OCI-LY1 (cell line): ENCODE measurements at regions not wholly inside any gene's neighbourhood (a gene's known extent, or its start where the extent isn't known, plus 50 kb on each side); places are given as distances from the start of the nearest gene placed in this dataset.

Source experiments
- CTCF ChIP-seq: fragments of 200-600 bp; sonication (generic), shearing (Covaris generic); IDR thresholded peaks from 2 replicates; pipeline ENCODE4 v1.5.1; 2017; ENCODE audit warnings: mild to moderate bottlenecking, antibody characterized with exemption, low read length, moderate library complexity, mixed read lengths
- EZH2 ChIP-seq: fragments of 200-600 bp; sonication (generic), shearing (Covaris generic); IDR thresholded peaks from 2 replicates; pipeline ENCODE4 v1.8.0; 2017; ENCODE audit warnings: borderline replicate concordance, mixed run types, mild to moderate bottlenecking, antibody characterized with exemption, low read length, moderate library complexity, mixed read lengths

- no peak for TF ChIP-seq CTCF
- TF ChIP-seq EZH2: no peak
These were observed 251.4 kb upstream of the ZEB2 start for GRCh38 chr2:144771348-144771747.
